H9 (cell line): ENCODE measurements at regions not wholly inside any gene's neighbourhood (a gene's known extent, or its start where the extent isn't known, plus 50 kb on each side); places are given as distances from the start of the nearest gene placed in this dataset.

Source experiments
- DNase-seq: peaks from one replicate; pipeline ENCODE4 v3.0.0-alpha.2; 2017
- H2AFZ ChIP-seq: one replicate; pipeline ENCODE4 v1.6.1; 2013; ENCODE audit warnings: mild to moderate bottlenecking, low read length, control low read depth, moderate library complexity
- H2AK5ac ChIP-seq: 2 replicates; pipeline ENCODE4 v1.6.1; 2013; ENCODE audit warnings: low read length, control low read depth, mixed read lengths; ENCODE audit not compliant: insufficient read length
- H2BK120ac ChIP-seq: one replicate; pipeline ENCODE4 v1.6.1; 2013; ENCODE audit warnings: low read depth, mild to moderate bottlenecking, low read length, control low read depth, inconsistent platforms; ENCODE audit not compliant: poor library complexity, severe bottlenecking
- H2BK12ac ChIP-seq: 2 replicates; pipeline ENCODE4 v1.6.1; 2013; ENCODE audit warnings: low read length, control low read depth, mixed read lengths, low read depth; ENCODE audit not compliant: insufficient read length
- H2BK15ac ChIP-seq: 2 replicates; pipeline ENCODE4 v1.6.1; 2013; ENCODE audit warnings: low read depth, low read length, control low read depth
- H2BK20ac ChIP-seq: one replicate; pipeline ENCODE4 v1.6.1; 2013; ENCODE audit warnings: low read depth, mild to moderate bottlenecking, low read length, control low read depth, inconsistent platforms; ENCODE audit not compliant: poor library complexity, severe bottlenecking
- H2BK5ac ChIP-seq: 2 replicates; pipeline ENCODE4 v1.6.1; 2013; ENCODE audit warnings: low read length, control low read depth, mixed read lengths; ENCODE audit not compliant: insufficient read length
- H3K14ac ChIP-seq: 2 replicates; pipeline ENCODE4 v1.6.1; 2013; ENCODE audit warnings: low read length, control low read depth; ENCODE audit not compliant: insufficient read depth
- H3K18ac ChIP-seq: 2 replicates; pipeline ENCODE4 v1.6.1; 2013; ENCODE audit warnings: low read depth, mild to moderate bottlenecking, mixed read lengths, low read length, control low read depth; ENCODE audit not compliant: insufficient read length
- H3K23ac ChIP-seq: 2 replicates; pipeline ENCODE4 v1.6.1; 2013; ENCODE audit warnings: low read length, control low read depth, mixed read lengths, low read depth; ENCODE audit not compliant: insufficient read length
- H3K23me2 ChIP-seq: 2 replicates; pipeline ENCODE4 v1.6.1; 2013; ENCODE audit warnings: low read depth, mild to moderate bottlenecking, mixed read lengths, low read length, control low read depth; ENCODE audit not compliant: insufficient read length, poor library complexity, severe bottlenecking
- H3K27ac ChIP-seq: 2 replicates; pipeline ENCODE4 v1.5.1; 2013; ENCODE audit warnings: low read length, control low read depth, mixed read lengths, low read depth; ENCODE audit not compliant: insufficient read length
- H3K27me3 ChIP-seq: 2 replicates; pipeline ENCODE4 v1.6.1; 2013; ENCODE audit warnings: low read length, control low read depth, inconsistent platforms; ENCODE audit not compliant: insufficient read depth
- H3K4ac ChIP-seq: 2 replicates; pipeline ENCODE4 v1.6.1; 2013; ENCODE audit warnings: low read depth, mild to moderate bottlenecking, control low read depth, inconsistent platforms, low read length, moderate library complexity
- H3K4me1 ChIP-seq: 2 replicates; pipeline ENCODE4 v1.6.1; 2013; ENCODE audit warnings: low read length, control low read depth, inconsistent platforms; ENCODE audit not compliant: insufficient read depth
- H3K4me2 ChIP-seq: 2 replicates; pipeline ENCODE4 v1.6.1; 2013; ENCODE audit warnings: low read length, control low read depth, mixed read lengths; ENCODE audit not compliant: insufficient read length, insufficient read depth
- H3K56ac ChIP-seq: 2 replicates; pipeline ENCODE4 v1.6.1; 2013; ENCODE audit warnings: low read depth, mild to moderate bottlenecking, mixed read lengths, low read length, control low read depth; ENCODE audit not compliant: insufficient read length
- H3K79me1 ChIP-seq: 2 replicates; pipeline ENCODE4 v1.6.1; 2013; ENCODE audit warnings: low read depth, mild to moderate bottlenecking, moderate library complexity, low read length, control low read depth, inconsistent platforms; ENCODE audit not compliant: insufficient read depth, poor library complexity, severe bottlenecking
- H3K79me2 ChIP-seq: 2 replicates; pipeline ENCODE4 v1.6.1; 2013; ENCODE audit warnings: low read length, control low read depth, inconsistent platforms; ENCODE audit not compliant: insufficient read depth
- H3K9ac ChIP-seq: 2 replicates; pipeline ENCODE4 v1.6.1; 2013; ENCODE audit warnings: low read length, control low read depth, mixed read lengths; ENCODE audit not compliant: insufficient read length; ENCODE audit errors: extremely low read depth
- H3K9me3 ChIP-seq: one replicate; pipeline ENCODE4 v1.6.1; 2013; ENCODE audit warnings: low read depth, low read length, inconsistent platforms; ENCODE audit not compliant: control insufficient read depth
- H3T11ph ChIP-seq: one replicate; pipeline ENCODE4 v1.6.1; 2013; ENCODE audit warnings: mild to moderate bottlenecking, low read length, control low read depth, inconsistent platforms
- H4K20me1 ChIP-seq: one replicate; pipeline ENCODE4 v1.6.1; 2013; ENCODE audit not compliant: control insufficient read depth, insufficient read length, insufficient read depth
- H4K5ac ChIP-seq: 2 replicates; pipeline ENCODE4 v1.6.1; 2013; ENCODE audit warnings: low read depth, mild to moderate bottlenecking, mixed read lengths, low read length, control low read depth; ENCODE audit not compliant: insufficient read length
- H4K8ac ChIP-seq: replicated peaks from 2 replicates; pipeline ENCODE4 v1.6.1; 2013; ENCODE audit warnings: low read length, control low read depth, mixed read lengths, low read depth; ENCODE audit not compliant: insufficient read length
- H4K91ac ChIP-seq: 2 replicates; pipeline ENCODE4 v1.6.1; 2013; ENCODE audit warnings: low read depth, mild to moderate bottlenecking, moderate library complexity, mixed read lengths, low read length, control low read depth; ENCODE audit not compliant: insufficient read length
- H3K27ac Mint-ChIP-seq, 3 experiments: 2 replicates in 2 of 3; 3 replicates in 1 of 3; pipeline ENCODE4 v1.8.0; 2020 to 2021; ENCODE audit warnings: mixed read lengths in 3 of 3, mild to moderate bottlenecking in 1 of 3, moderate library complexity in 1 of 3
- H3K27me3 Mint-ChIP-seq: 2 replicates; pipeline ENCODE4 v1.8.0; 2021; ENCODE audit warnings: low read depth, mild to moderate bottlenecking, moderate library complexity, mixed read lengths
- H3K36me3 Mint-ChIP-seq, 3 experiments: 2 replicates in 2 of 3; 3 replicates in 1 of 3; pipeline ENCODE4 v1.8.0; 2020 to 2021; ENCODE audit warnings: low read depth in 3 of 3, mixed read lengths in 3 of 3; ENCODE audit not compliant: insufficient read depth in 1 of 3
- H3K4me1 Mint-ChIP-seq, 2 experiments: 2 replicates each; pipeline ENCODE4 v1.8.0; 2020; ENCODE audit warnings: mixed read lengths in 2 of 2
- H3K4me3 Mint-ChIP-seq, 2 experiments: 2 replicates in 1 of 2; 3 replicates in 1 of 2; pipeline ENCODE4 v1.8.0; 2020 to 2021; ENCODE audit warnings: mild to moderate bottlenecking in 2 of 2, mixed read lengths in 2 of 2, moderate library complexity in 1 of 2
- H3K9me3 Mint-ChIP-seq, 2 experiments: 2 replicates in 1 of 2; 3 replicates in 1 of 2; pipeline ENCODE4 v1.8.0; 2020; ENCODE audit warnings: mild to moderate bottlenecking in 2 of 2, mixed read lengths in 2 of 2, moderate library complexity in 1 of 2
- CTCF ChIP-seq: fragments of 200-600 bp; sonication (generic); conservative IDR thresholded peaks from 3 replicates; pipeline ENCODE4 v1.8.0; 2021; ENCODE audit warnings: antibody characterized with exemption, mild to moderate bottlenecking
- WGBS: extraction: QIAGEN DNeasy Blood & Tissue Kit; methylation state at CpG from one replicate; pipeline ENCODE4 v1.1.7; 2013; ENCODE audit warnings: missing lambda C conversion rate, low lambda C conversion rate, mixed read lengths; ENCODE audit not compliant: insufficient read length; ENCODE audit errors: extremely low coverage; 5-methylcytosine and 5-hydroxymethylcytosine counted together

- Mint-ChIP-seq H3K27ac (no peak overlapping the region; a peak in 1 of 7 replicates), H3K27me3 (peaks cover 2% of the 10 kb centered on the region; the same call in 1 of the 2 replicates), H3K4me3 (no peak overlapping the region), H3K36me3 (peaks cover under 1 to 29% (median 2%) of the 10 kb centered on the region in 3 experiments; a peak in 4 of 7 replicates), H3K9me3 (peaks cover 17% of the 10 kb centered on the region in 2 experiments; a peak in 4 of 5 replicates), H3K4me1 (no peaks in the 10 kb centered on the region)
- Histone ChIP-seq H4K91ac (no peak overlapping the region), H3K79me1 (no peaks in the 10 kb centered on the region), H3K4me1 (no peaks in the 10 kb centered on the region), H2BK5ac (no peak overlapping the region), H3K9ac (no peak overlapping the region), H3K79me2 (no peaks in the 10 kb centered on the region), H2AFZ (no peak overlapping the region), H3K4ac (no peak overlapping the region), H2BK20ac (no peak overlapping the region), H2AK5ac (no peak overlapping the region), H4K5ac (no peak overlapping the region), H3K56ac (no peak overlapping the region), H4K20me1 (no peaks in the 10 kb centered on the region), H3K23me2 (no peaks in the 10 kb centered on the region), H3K14ac (no peak overlapping the region), H3K4me2 (no peak overlapping the region), H3T11ph (no peak overlapping the region), H2BK15ac (no peak overlapping the region), H4K8ac (no peak overlapping the region), H3K23ac (no peak overlapping the region), H3K27me3 (no peaks in the 10 kb centered on the region), H3K9me3 (no peaks in the 10 kb centered on the region), H2BK12ac (no peak overlapping the region), H3K18ac (no peak overlapping the region), H2BK120ac (no peak overlapping the region), H3K27ac (no peak overlapping the region)
- TF ChIP-seq CTCF = no peak
- no peak for DNase-seq
- WGBS = no CpG with 5 or more reads among the region's 3 CpGs
Measured at GRCh38 chr3:116920826-116921610, 211.4 kb downstream of the TUSC7 start.
